Calu3 (cell line): ENCODE measurements at regions not wholly inside any gene's neighbourhood (a gene's known extent, or its start where the extent isn't known, plus 50 kb on each side); places are given as distances from the start of the nearest gene placed in this dataset.

Source experiments
- BruUV-seq: library from RNA; stranded (reverse); fragments of 400-500 nt; replicated peaks from 2 replicates; lab custom pipeline; 2021; lab: Mats Ljungman, UMichigan
- CTCF ChIA-PET: fragments of 300-600 bp; sonication (Branson Sonifier 250); formaldehyde crosslinking; loops from one replicate; lab custom pipeline; 2022; ENCODE audit warnings: antibody characterized with exemption; lab: Charles Lee
- DNase-seq: peaks from one replicate; pipeline ENCODE4 v3.0.0; 2022
- H3K27ac Mint-ChIP-seq: one replicate; pipeline ENCODE4 v1.8.0; 2022; ENCODE audit warnings: mixed read lengths; ENCODE audit not compliant: unreplicated experiment
- H3K27me3 Mint-ChIP-seq: one replicate; pipeline ENCODE4 v1.8.0; 2022; ENCODE audit warnings: mixed read lengths; ENCODE audit not compliant: unreplicated experiment
- H3K36me3 Mint-ChIP-seq: one replicate; pipeline ENCODE4 v1.8.0; 2022; ENCODE audit warnings: mild to moderate bottlenecking, moderate library complexity, mixed read lengths; ENCODE audit not compliant: insufficient read depth, unreplicated experiment
- H3K4me1 Mint-ChIP-seq: one replicate; pipeline ENCODE4 v1.8.0; 2022; ENCODE audit warnings: mild to moderate bottlenecking, low read depth, mixed read lengths; ENCODE audit not compliant: unreplicated experiment
- H3K4me3 Mint-ChIP-seq: one replicate; pipeline ENCODE4 v1.8.0; 2022; ENCODE audit warnings: mild to moderate bottlenecking, low read depth, moderate library complexity, mixed read lengths; ENCODE audit not compliant: unreplicated experiment
- H3K9me3 Mint-ChIP-seq: one replicate; pipeline ENCODE4 v1.8.0; 2022; ENCODE audit warnings: low read depth, mixed read lengths; ENCODE audit not compliant: unreplicated experiment
- intact Hi-C: fragments of 100-400 bp; cut with micrococcal nuclease; formaldehyde crosslinking; loops from one replicate; pipeline ENCODE4 v1.10.0; 2022; ENCODE audit not compliant: unreplicated experiment
- TF ChIP-seq, protein P1 (sequence below): fragments of 200-600 bp; IDR thresholded peaks from one replicate; pipeline ENCODE4 v1.8.0; 2022; ENCODE audit warnings: antibody characterized with exemption; ENCODE audit not compliant: unreplicated experiment

DNA sequence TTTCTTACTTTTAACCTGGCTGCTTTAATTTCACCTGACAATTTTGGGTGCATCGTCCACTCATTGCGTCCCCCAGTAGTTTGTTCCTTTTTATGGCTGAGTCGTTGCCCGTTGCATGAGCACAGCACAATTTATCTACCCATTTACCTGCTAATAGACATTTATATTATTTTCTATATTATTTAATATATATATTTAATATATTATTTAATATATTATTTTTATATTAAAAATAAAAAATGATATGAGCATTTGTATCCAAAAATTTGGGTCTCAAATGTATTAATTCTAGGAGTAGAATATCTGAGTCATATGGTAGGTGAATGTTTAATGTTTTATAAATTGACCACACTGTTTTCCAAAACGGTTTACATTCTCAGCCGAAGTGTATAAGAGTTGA, 300.2 kb downstream of the THBS2 start:
- no TSS peak for BruUV-seq
- peaks cover 22% of the 10 kb centered on the region for H3K4me1 Mint-ChIP-seq
- peaks cover 7% of the 10 kb centered on the region for H3K36me3 Mint-ChIP-seq
- CTCF ChIA-PET = no interaction called here
- intact Hi-C loops = loop anchor here (10.0 kb wide), 2 partner anchors 371 to 1571 kb away; no protein-coding TSS in a partner anchor
- no peak overlapping the region for H3K4me3 Mint-ChIP-seq
- TF ChIP-seq, protein P1, sequence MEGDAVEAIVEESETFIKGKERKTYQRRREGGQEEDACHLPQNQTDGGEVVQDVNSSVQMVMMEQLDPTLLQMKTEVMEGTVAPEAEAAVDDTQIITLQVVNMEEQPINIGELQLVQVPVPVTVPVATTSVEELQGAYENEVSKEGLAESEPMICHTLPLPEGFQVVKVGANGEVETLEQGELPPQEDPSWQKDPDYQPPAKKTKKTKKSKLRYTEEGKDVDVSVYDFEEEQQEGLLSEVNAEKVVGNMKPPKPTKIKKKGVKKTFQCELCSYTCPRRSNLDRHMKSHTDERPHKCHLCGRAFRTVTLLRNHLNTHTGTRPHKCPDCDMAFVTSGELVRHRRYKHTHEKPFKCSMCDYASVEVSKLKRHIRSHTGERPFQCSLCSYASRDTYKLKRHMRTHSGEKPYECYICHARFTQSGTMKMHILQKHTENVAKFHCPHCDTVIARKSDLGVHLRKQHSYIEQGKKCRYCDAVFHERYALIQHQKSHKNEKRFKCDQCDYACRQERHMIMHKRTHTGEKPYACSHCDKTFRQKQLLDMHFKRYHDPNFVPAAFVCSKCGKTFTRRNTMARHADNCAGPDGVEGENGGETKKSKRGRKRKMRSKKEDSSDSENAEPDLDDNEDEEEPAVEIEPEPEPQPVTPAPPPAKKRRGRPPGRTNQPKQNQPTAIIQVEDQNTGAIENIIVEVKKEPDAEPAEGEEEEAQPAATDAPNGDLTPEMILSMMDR = no peak
- no peak overlapping the region for H3K27ac Mint-ChIP-seq
- DNase-seq = no peak
- H3K9me3 Mint-ChIP-seq = peaks cover 6% of the 10 kb centered on the region
- H3K27me3 Mint-ChIP-seq = no peaks in the 10 kb centered on the region

DNA sequence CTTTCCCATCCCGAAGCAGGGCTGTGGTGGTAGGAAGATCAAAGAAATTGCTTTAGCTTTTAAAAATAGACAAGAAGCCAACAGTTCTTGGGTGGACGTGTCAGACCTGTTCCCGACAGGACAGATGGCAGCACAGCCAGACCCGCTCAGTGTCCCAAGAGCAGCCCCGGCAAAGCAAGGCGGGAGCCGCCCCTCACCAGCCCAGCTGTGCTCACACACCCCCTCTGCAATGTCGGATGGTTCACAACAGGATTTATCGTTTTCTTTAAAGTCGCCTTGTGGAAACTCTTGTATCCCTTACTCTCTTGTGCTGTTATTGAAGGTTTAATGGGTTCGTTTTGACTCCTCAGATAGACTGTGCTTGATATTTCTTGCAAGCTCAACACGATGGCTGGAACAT, 302.4 kb downstream of the THBS2 start:
- intact Hi-C loops = loop anchor here (10.0 kb wide), 2 partner anchors 374 to 1574 kb away; no protein-coding TSS in a partner anchor
- peaks cover 5% of the 10 kb centered on the region for H3K4me1 Mint-ChIP-seq
- no peak overlapping the region for H3K4me3 Mint-ChIP-seq
- no peak for DNase-seq
- no TSS peak for BruUV-seq
- peaks cover 8% of the 10 kb centered on the region for H3K9me3 Mint-ChIP-seq
- TF ChIP-seq, protein P1 = no peak
- H3K27ac Mint-ChIP-seq = no peak overlapping the region
- CTCF ChIA-PET = no interaction called here
- H3K36me3 Mint-ChIP-seq = no peaks in the 10 kb centered on the region
- no peaks in the 10 kb centered on the region for H3K27me3 Mint-ChIP-seq

DNA sequence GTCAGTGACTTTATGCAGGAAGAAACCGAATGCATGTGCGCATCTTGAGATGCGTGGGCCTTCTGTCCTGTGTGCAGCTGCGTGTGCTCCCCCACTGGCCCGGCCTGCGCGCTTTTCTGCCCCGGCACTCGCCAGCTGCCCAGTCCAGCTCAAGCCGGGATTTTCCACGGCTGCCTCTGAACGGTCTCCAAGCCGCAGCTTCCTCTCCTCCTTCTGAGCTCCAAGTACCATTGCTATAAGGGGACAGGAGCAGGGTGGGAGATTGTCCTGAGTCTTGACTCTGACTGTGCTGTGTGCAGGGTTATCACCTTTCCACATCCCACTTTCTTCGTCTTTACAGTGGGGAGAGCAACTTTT, 302.8 kb downstream of the THBS2 start:
- CTCF ChIA-PET = no interaction called here
- no TSS peak for BruUV-seq
- Mint-ChIP-seq H3K36me3 (no peaks in the 10 kb centered on the region), H3K4me1 (peaks cover 1% of the 10 kb centered on the region), H3K4me3 (no peak overlapping the region), H3K27ac (no peak overlapping the region), H3K27me3 (no peaks in the 10 kb centered on the region), H3K9me3 (peaks cover 8% of the 10 kb centered on the region)
- TF ChIP-seq, protein P1 = no peak
- no peak for DNase-seq
- intact Hi-C loops = loop anchor here (10.0 kb wide), 2 partner anchors 374 to 1574 kb away; no protein-coding TSS in a partner anchor

DNA sequence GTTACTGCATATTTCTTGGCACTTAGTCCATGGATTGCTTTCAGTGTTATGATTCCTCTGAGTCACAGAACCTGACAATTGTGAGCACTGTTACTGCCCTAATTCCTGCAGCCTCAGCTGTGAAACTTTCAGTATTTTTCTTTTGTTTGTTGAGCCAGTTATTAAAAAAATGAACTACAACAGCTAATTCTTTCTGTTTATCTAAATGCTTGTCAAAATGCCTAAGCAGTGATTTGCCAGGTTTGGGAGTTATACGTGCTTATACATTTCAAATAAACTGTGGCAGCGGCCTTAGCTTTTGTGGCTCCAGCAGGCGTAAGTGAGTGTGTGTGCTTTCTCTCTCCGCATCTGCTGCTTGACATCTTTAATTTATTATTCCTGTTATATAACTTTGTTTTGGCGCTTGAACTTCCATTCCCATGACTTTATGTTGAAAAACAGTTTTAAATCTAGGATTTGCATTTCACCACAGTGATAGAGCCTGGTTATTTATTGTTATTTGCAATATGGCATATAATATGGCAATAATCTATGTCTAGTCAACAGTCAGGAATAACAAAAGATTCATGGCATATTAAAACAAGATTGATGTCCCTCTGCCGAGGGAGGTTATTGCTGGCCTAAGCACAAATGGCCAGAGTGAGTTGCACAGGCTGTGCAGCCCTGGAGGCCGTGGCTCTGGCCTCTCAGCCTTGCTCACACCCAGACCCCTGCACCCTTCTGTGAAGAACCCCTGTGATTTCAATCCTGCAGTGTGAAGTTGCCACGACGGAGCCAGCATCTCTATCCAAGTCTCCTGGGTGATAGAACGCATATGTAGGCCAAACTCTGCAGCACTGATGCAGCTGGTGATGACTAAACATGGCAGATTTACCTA, 303.4 kb downstream of the THBS2 start:
- Mint-ChIP-seq H3K4me1 (no peaks in the 10 kb centered on the region), H3K27me3 (no peaks in the 10 kb centered on the region), H3K9me3 (peaks cover 8% of the 10 kb centered on the region), H3K27ac (no peak overlapping the region), H3K36me3 (no peaks in the 10 kb centered on the region), H3K4me3 (no peak overlapping the region)
- TF ChIP-seq, protein P1 = no peak
- intact Hi-C loops = loop anchor here (10.0 kb wide), 2 partner anchors 375 to 1575 kb away; no protein-coding TSS in a partner anchor
- CTCF ChIA-PET = no interaction called here
- BruUV-seq = no TSS peak
- no peak for DNase-seq
